ENCODE measurements at regions not wholly inside any gene's neighbourhood (a gene's known extent, or its start where the extent isn't known, plus 50 kb on each side); places are given as distances from the start of the nearest gene placed in this dataset.

DNA sequence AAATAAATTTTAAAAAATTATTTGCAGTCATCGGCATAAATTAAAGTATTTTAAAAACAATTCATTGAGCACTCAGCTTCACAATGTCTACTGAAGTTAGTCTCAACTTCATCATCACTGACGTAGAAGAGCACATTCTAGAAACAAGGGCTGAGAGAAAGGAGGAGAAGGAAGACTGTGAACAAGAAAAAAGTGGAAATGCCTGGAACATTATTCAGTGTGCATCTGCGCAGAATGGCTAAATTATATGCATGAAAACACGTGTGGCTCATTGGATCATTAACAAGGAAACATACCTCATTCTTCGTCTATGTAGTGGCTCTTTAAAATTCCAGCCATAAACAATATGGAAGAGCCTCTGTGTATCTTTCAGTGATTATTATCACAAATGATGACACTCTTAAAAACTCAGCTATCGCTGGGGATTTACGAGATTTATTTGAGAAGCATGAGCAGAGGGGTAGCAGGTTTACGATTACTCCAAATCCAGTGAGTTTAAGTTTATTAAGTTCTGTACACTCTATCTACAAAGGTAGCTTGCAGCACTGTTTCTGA, 404.2 kb upstream of the CDIN1 start:
- Mint-ChIP-seq H3K27me3 (ENCODE audit: low read depth) (no peaks in the 10 kb centered on the region), H3K4me1 (peaks cover 50% of the 10 kb centered on the region), H3K27ac (peak overlapping the region; percentile 32), H3K36me3 (no peaks in the 10 kb centered on the region), H3K4me3 (no peak overlapping the region), H3K9me3 (no peaks in the 10 kb centered on the region)
- no peak for DNase-seq (ENCODE audit: low spot score in 2 of 2, unreplicated experiment in 2 of 2)
- no peak for TF ChIP-seq CTCF (IDR thresholded peaks at IDR 0.05; ENCODE audit: unreplicated experiment)

DNA sequence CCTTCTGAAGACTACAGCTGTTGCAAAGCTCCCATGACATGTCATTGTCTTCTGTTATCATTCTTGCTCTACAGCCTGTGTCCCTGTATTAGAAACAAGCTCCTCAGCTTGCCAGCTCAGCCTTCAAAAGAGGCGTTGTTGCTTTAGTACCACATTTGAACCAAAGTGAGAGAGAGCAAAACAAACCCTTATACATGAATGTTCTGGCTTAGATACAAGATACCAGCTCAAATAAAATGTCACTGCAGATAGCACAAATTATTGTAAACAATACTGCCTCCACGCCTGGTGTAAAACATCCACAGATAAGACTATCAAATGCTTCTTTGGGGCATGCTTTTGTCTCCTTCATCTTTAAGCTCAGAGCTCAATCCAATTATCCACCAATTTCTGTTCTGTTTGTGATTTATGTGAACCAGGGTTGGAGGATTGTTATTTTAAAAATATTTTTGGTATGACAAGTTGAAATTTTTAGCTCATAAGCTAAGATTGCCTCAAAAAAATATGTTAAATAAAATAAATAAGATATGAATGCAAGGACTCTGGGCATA, 403.6 kb upstream of the CDIN1 start:
- no peak for TF ChIP-seq CTCF (IDR thresholded peaks at IDR 0.05; ENCODE audit: unreplicated experiment)
- Mint-ChIP-seq H3K9me3 (no peaks in the 10 kb centered on the region), H3K36me3 (no peaks in the 10 kb centered on the region), H3K27me3 (ENCODE audit: low read depth) (no peaks in the 10 kb centered on the region), H3K4me1 (peaks cover 50% of the 10 kb centered on the region), H3K4me3 (no peak overlapping the region), H3K27ac (peak overlapping the region; percentile 32)
- DNase-seq (ENCODE audit: low spot score in 2 of 2, unreplicated experiment in 2 of 2): no peak

- peak overlapping the region; percentile 80 for H3K27ac Mint-ChIP-seq
- H3K9me3 Mint-ChIP-seq: no peaks in the 10 kb centered on the region
- DNase-seq (ENCODE audit: low spot score in 2 of 2, unreplicated experiment in 2 of 2): no peak
- H3K4me1 Mint-ChIP-seq: peaks cover 50% of the 10 kb centered on the region
- TF ChIP-seq CTCF (IDR thresholded peaks at IDR 0.05; ENCODE audit: unreplicated experiment): no peak
- H3K4me3 Mint-ChIP-seq: no peak overlapping the region
- H3K27me3 Mint-ChIP-seq (ENCODE audit: low read depth): no peaks in the 10 kb centered on the region
- H3K36me3 Mint-ChIP-seq: no peaks in the 10 kb centered on the region
Measured at GRCh38 chr15:36177590-36178302, 401.7 kb upstream of the CDIN1 start.

DNA sequence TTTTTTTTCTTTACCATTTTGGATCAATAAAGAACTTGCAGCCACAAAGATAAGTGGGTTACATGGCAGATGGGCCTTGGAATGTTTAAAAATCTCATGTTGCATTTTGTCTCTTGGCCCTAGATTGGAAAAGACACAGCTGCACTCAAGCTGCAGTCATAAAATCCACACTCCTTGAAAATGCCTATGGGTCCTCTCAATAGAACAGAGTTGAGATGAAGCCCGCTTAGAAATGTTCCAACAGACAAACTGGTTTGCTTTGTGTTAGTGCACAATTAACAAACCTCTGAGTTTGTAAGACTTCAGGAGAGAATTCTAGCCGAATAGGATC, 401.2 kb upstream of the CDIN1 start:
- no peaks in the 10 kb centered on the region for H3K36me3 Mint-ChIP-seq
- H3K4me1 Mint-ChIP-seq: peaks cover 47% of the 10 kb centered on the region
- no peaks in the 10 kb centered on the region for H3K9me3 Mint-ChIP-seq
- H3K27ac Mint-ChIP-seq: peak overlapping the region; percentile 22
- no peaks in the 10 kb centered on the region for H3K27me3 Mint-ChIP-seq (ENCODE audit: low read depth)
- no peak for TF ChIP-seq CTCF (IDR thresholded peaks at IDR 0.05; ENCODE audit: unreplicated experiment)
- no peak overlapping the region for H3K4me3 Mint-ChIP-seq
- DNase-seq (ENCODE audit: low spot score in 2 of 2, unreplicated experiment in 2 of 2): no peak

DNA sequence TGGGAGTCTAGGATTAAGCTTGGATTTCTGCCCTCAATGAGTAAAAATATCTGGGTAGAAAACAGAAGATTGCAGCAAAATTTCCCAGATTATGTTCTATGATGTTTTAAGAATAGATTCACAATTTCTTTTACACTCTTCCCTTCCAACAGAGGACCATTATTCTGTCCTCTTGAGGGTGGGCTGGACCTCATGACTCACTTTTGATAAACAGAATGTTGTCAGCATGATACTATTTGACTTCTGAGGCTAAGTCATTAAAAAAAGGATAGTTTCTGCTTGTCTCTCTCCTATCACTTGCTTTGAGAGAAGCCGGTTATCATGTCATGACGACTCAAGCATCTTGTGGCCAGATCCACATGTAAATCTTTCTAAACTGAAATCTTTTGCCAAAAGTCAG, 396.2 kb upstream of the CDIN1 start:
- TF ChIP-seq CTCF (IDR thresholded peaks at IDR 0.05; ENCODE audit: unreplicated experiment): no peak

More for the DNA sequence above, 396.2 kb upstream of the CDIN1 start:
- no peaks in the 10 kb centered on the region for H3K27me3 Mint-ChIP-seq (ENCODE audit: low read depth)
- H3K36me3 Mint-ChIP-seq: peaks cover 1% of the 10 kb centered on the region
- H3K4me1 Mint-ChIP-seq: peaks cover 24% of the 10 kb centered on the region
- H3K9me3 Mint-ChIP-seq: no peaks in the 10 kb centered on the region
- no peak overlapping the region for H3K27ac Mint-ChIP-seq
- no peak for DNase-seq (ENCODE audit: low spot score in 2 of 2, unreplicated experiment in 2 of 2)
- no peak overlapping the region for H3K4me3 Mint-ChIP-seq

Data from mesothelial cell of epicardium (in vitro differentiated cells).